ENCODE measurements at regions not wholly inside any gene's neighbourhood (a gene's known extent, or its start where the extent isn't known, plus 50 kb on each side); places are given as distances from the start of the nearest gene placed in this dataset.

DNA sequence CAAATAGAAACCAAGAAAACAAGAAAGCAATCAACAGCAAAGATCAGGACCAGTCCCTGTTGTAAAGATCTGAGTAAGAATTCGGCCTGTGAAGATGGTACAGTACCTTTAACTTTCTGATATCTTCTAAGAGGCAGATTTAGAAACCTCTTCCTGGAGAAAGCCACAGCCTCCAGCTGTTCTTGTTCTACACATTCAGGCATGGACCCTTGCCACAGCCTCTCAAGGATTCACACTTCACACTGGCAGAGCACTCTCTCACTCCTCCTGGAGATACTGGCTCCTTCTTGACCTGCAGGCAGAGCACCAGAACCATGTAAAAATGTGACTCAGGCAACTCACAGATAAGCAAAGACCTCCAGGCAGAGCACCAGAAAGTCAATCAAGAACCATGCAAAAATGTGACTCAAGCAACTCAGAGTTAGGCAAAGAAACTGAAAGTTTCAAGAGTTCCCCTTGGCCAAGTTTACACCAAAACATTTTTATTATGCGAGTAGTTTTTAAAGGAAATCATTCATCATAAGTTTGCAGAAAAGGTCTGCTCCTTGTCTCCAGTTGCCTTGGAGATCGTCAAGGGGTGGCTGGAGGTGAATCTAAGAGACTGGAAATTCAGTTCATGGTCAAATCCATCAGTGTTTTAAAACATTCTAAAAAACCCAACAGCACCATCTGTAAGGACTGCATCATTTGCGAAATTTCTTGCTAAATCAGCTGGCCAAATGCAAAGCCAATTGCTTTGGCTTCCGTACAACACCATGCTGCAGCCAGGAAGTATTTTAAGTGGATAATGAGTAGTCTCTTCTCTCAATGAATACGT is 119.3 kb upstream of the MDM1 start:
- DNase-seq (ENCODE audit: low read depth) = peak; percentile 62

DNA sequence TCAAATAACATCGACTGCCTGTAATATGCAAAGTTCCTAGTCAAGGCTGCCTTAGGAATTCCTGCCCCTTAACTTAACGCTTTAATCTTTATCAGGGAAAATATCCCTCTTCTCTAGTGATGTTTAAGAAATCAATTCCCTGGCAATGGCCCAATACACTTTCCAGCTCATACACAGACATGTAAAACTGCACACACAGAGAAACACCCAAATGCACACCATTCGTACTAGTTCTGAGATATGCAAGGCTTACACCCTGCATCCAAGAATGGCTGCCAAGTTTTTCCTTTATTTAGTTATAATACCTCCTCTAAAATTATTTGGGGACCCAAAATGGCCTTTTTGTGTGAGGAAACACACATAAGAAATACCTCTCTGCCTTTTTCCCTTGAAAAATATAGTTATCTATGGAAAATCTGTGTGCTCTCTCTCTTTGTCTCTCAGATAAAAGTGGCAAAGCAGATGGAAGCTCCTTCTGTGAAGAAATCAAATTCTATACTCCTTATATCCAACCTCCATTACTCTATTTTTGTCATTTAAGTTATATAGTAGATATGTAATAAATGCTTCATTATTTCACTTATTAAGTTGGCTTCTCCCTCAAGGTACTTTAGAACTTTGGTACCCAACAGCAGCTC is 120.0 kb upstream of the MDM1 start:
- DNase-seq (ENCODE audit: low read depth) = no peak

- DNase-seq (ENCODE audit: low read depth) = no peak
These were observed 121.1 kb upstream of the MDM1 start for GRCh38 chr12:68453278-68453677.

DNA sequence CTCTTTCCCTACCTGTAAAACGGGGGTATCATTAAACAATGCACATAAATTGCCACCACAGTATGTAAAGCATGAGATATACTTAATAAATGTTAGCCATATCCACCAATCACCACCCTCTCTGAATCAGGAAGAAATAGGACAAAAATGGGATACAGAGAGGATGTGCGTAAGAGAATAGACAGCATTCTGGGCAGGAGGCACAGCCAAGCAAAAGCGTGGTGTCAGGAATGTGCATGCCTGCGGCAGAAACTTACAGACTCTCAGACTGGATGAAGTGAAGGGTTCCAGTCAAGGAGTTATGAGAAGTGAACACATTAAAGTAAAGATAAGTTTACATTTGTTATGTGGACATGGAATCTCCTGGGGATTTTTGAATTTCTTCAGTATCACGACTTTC is 121.7 kb upstream of the MDM1 start:
- no peak for DNase-seq (ENCODE audit: low read depth)

GRCh38 chr12:68454892-68455291 is 122.7 kb upstream of the MDM1 start:
- DNase-seq (ENCODE audit: low read depth) = no peak

GRCh38 chr12:68455691-68456345 is 123.7 kb upstream of the MDM1 start:
- no peak for DNase-seq (ENCODE audit: low read depth)

GRCh38 chr12:68458866-68459265 is 126.7 kb upstream of the MDM1 start:
- DNase-seq (ENCODE audit: low read depth) = no peak

- DNase-seq (ENCODE audit: low read depth) = no peak
These were observed 128.1 kb upstream of the MDM1 start for GRCh38 chr12:68460236-68460635.

DNA sequence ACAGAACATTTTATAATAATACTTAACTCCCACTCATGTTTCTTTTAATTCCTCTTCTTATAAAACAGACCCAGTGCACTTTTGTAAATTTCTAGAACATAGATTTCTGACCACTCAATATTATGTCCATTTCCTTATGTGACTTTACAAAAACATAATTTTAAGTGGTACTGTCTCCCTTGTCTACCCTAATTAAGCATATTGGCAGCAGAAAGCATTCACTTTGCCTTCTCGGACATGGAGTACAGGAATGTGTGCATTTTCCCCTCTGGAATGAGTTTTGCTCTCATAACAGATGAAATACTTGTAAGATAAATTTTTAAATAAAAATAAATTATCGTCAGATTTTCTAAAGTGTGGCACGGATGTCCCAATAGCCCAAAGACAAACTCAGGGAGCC is 129.5 kb upstream of the MDM1 start:
- no peak for DNase-seq (ENCODE audit: low read depth)

- DNase-seq (ENCODE audit: low read depth) = peak; percentile 9
These were observed 130.6 kb upstream of the MDM1 start for GRCh38 chr12:68462803-68463202.

DNA sequence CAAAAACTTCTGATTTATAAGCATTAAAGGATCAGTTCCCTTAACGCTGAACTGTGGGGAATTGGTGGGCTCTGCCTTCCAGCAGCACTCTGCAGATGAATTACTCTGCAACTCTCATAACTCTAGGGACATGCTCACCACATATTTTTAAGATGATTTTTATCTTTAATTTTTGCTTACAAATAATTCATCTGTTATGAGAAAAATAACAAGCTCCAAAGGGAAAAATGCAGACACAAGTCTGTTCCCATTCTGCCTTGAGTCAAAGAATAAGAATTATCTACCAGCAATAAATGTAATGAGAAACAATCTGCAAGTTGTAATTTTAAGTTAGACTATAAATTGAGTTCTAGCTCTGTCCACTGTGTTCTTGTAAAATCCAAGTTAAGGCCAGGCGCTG is 133.1 kb upstream of the MDM1 start:
- DNase-seq (ENCODE audit: low read depth) = no peak

GRCh38 chr12:68467514-68467913 is 135.4 kb upstream of the MDM1 start:
- DNase-seq (ENCODE audit: low read depth) = no peak

- no peak for DNase-seq (ENCODE audit: low read depth)
These were observed 135.9 kb upstream of the MDM1 start for GRCh38 chr12:68468036-68468435.

DNA sequence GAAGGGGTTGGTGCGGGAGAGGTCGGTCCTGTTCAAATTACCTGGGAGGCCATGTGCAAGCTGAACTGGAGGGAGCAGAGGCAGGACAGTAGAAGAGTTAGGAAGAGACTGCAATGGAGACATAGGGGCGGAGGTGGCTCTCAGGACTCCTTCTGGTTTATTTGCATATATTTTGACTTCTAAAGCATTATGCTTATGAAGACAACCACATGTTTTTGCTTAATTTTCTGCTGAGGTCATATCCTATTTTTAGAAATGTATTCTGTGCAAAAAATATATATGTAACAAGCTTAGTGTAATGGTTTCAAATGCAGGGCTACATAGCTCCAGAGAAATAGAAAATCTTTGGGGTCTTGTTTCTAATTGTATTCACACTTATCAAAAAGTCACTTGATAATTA is 137.0 kb upstream of the MDM1 start:
- no peak for DNase-seq (ENCODE audit: low read depth)

- DNase-seq (ENCODE audit: low read depth) = no peak
These were observed 138.6 kb upstream of the MDM1 start for GRCh38 chr12:68470664-68471328.

DNA sequence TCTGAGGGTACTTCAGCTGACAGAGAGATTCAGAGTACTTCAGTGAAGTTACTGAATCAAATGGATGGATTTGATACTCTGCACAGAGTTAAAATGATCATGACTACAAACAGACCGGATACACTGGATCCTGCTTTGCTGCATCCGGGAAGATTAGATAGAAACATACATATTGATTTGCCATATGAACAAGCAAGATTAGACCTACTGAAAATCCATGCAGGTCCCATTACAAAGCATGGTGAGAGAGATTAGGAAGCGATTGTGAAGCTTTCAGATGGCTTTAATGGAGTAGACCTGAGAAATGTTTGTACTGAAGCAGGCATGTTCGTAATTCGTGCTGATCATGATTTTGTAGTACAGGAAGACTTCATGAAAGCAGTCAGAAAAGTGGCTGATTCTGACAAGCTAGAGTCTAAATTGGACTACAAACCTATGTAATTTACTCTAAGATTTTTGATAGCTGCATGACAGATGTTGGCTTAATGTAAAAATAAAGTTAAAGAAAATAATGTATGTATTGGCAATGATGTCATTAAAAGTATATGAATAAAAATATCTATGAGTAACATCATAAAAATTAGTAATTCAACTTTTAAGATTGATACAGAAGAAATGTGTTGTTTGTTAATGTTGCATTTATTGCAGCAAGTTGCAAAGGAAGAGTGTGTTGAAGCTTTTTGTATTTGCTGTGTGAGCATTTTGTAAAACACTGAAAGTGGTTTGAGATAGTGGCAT is 136.1 kb upstream of the RAP1B start:
- no peak for DNase-seq (ENCODE audit: low read depth)

DNA sequence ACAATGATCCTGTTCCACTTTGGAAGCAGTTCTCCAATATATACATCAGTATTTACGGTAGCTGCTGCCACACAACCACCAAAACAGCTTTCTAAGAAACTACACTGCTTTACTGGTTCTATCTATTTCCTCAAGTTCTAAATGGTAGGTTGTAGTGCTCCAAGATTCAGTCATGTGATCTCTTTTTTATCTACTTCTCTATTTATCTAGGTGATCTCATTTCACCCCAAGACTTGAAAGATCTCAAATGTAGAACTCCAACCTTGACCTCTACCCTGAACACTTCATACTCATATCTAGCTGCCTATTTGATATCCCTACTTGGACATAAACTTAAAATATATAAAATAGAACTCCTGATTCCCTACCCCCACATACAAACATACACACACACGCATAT is 133.9 kb upstream of the RAP1B start:
- DNase-seq (ENCODE audit: low read depth) = no peak

GRCh38 chr12:68477261-68477772 is 133.4 kb upstream of the RAP1B start:
- DNase-seq (ENCODE audit: low read depth) = no peak

- no peak for DNase-seq (ENCODE audit: low read depth)
These were observed 132.8 kb upstream of the RAP1B start for GRCh38 chr12:68477906-68478305.

- no peak for DNase-seq (ENCODE audit: low read depth)
These were observed 132.0 kb upstream of the RAP1B start for GRCh38 chr12:68478516-68479260.
